ENCODE measurements at regions not wholly inside any gene's neighbourhood (a gene's known extent, or its start where the extent isn't known, plus 50 kb on each side); places are given as distances from the start of the nearest gene placed in this dataset.

DNA sequence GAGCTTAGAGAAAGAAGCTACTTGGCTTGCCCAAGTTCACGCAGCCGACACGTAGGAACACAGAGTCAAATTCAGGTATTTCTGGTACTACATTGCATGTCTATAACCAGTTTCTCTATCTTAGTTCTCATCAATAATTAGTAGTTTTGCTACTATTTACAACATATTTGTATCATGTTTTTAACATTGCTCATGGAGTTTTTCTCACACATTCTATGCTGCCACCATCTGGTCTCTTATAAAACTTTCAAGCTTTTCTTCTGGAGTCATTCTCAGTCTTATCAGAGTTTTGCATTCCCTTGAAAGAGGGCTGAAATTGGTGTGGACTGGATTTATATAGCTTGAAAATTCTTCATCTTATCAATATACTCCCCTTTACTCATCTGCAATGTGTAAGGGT is 118.8 kb upstream of the PALMD start:
- H3K9ac ChIP-seq (ENCODE audit: low read length): no peak overlapping the region
- no peaks in the 10 kb centered on the region for H3K79me2 ChIP-seq (ENCODE audit: control insufficient read depth, insufficient read depth, low read length, poor library complexity)
- no peak overlapping the region for H2BK120ac ChIP-seq (ENCODE audit: insufficient read depth, low read length, poor library complexity)
- H3K18ac ChIP-seq (ENCODE audit: low read length): no peak overlapping the region
- H3K9me3 ChIP-seq (ENCODE audit: insufficient read depth, low read depth, low read length): no peaks in the 10 kb centered on the region
- H3K36me3 ChIP-seq (ENCODE audit: control insufficient read depth in 1 of 2, insufficient read depth in 2 of 2, low read length in 2 of 2): no peaks in the 10 kb centered on the region
- H4K91ac ChIP-seq (ENCODE audit: low read depth, low read length): no peak overlapping the region
- no peak overlapping the region for H2AK5ac ChIP-seq (ENCODE audit: low read length)
- H3K4me3 ChIP-seq (ENCODE audit: low read depth, low read length): no peak overlapping the region
- no peaks in the 10 kb centered on the region for H3K79me1 ChIP-seq (ENCODE audit: low read length)
- no peaks in the 10 kb centered on the region for H3K4me1 ChIP-seq (ENCODE audit: control insufficient read depth in 1 of 2, insufficient read depth in 2 of 2, low read length in 2 of 2)
- H4K8ac ChIP-seq (ENCODE audit: low read depth, low read length): no peak overlapping the region
- DNase-seq: peak; percentile 40 to 90
- no peaks in the 10 kb centered on the region for H3K27me3 ChIP-seq (ENCODE audit: insufficient read depth, low read length)
- no peak overlapping the region for H2BK12ac ChIP-seq (ENCODE audit: low read length)
- H3K23ac ChIP-seq (ENCODE audit: low read length): no peak overlapping the region
- no peak overlapping the region for H2BK5ac ChIP-seq (ENCODE audit: low read depth, low read length, poor library complexity)
- no peak overlapping the region for H3K4ac ChIP-seq (ENCODE audit: low read depth, low read length)
- H3K4me2 ChIP-seq (ENCODE audit: low read length): no peak overlapping the region
- H4K12ac ChIP-seq (ENCODE audit: low read depth, low read length): no peak overlapping the region
- no peak overlapping the region for H2AFZ ChIP-seq (ENCODE audit: insufficient read depth, low read length, poor library complexity)
- no peak overlapping the region for H3K27ac ChIP-seq (ENCODE audit: low read depth, low read length)
- WGBS (ENCODE audit: extremely low coverage, insufficient coverage, insufficient read length): no CpG with 5 or more reads among the region's 3 CpGs
- H3K14ac ChIP-seq (ENCODE audit: low read length): no peak overlapping the region

GRCh38 chr1:99527545-99527944 is 118.4 kb upstream of the PALMD start:
- H2BK12ac ChIP-seq (ENCODE audit: low read length): no peak overlapping the region
- no peak for DNase-seq
- H3K4me2 ChIP-seq (ENCODE audit: low read length): no peak overlapping the region
- no peak overlapping the region for H3K18ac ChIP-seq (ENCODE audit: low read length)
- H4K91ac ChIP-seq (ENCODE audit: low read depth, low read length): no peak overlapping the region
- H3K36me3 ChIP-seq (ENCODE audit: control insufficient read depth in 1 of 2, insufficient read depth in 2 of 2, low read length in 2 of 2): no peaks in the 10 kb centered on the region
- no peak overlapping the region for H3K14ac ChIP-seq (ENCODE audit: low read length)
- H3K23ac ChIP-seq (ENCODE audit: low read length): no peak overlapping the region
- H4K12ac ChIP-seq (ENCODE audit: low read depth, low read length): no peak overlapping the region
- no peak overlapping the region for H2BK120ac ChIP-seq (ENCODE audit: insufficient read depth, low read length, poor library complexity)
- H3K27me3 ChIP-seq (ENCODE audit: insufficient read depth, low read length): no peaks in the 10 kb centered on the region
- no peak overlapping the region for H2AK5ac ChIP-seq (ENCODE audit: low read length)
- no peak overlapping the region for H3K4me3 ChIP-seq (ENCODE audit: low read depth, low read length)
- no peak overlapping the region for H3K9ac ChIP-seq (ENCODE audit: low read length)
- H3K4me1 ChIP-seq (ENCODE audit: control insufficient read depth in 1 of 2, insufficient read depth in 2 of 2, low read length in 2 of 2): no peaks in the 10 kb centered on the region
- no peaks in the 10 kb centered on the region for H3K9me3 ChIP-seq (ENCODE audit: insufficient read depth, low read depth, low read length)
- no peaks in the 10 kb centered on the region for H3K79me2 ChIP-seq (ENCODE audit: control insufficient read depth, insufficient read depth, low read length, poor library complexity)
- no CpG with 5 or more reads among the region's 3 CpGs for WGBS (ENCODE audit: extremely low coverage, insufficient coverage, insufficient read length)
- H2AFZ ChIP-seq (ENCODE audit: insufficient read depth, low read length, poor library complexity): no peak overlapping the region
- H2BK5ac ChIP-seq (ENCODE audit: low read depth, low read length, poor library complexity): no peak overlapping the region
- H3K4ac ChIP-seq (ENCODE audit: low read depth, low read length): no peak overlapping the region
- no peak overlapping the region for H3K27ac ChIP-seq (ENCODE audit: low read depth, low read length)
- no peak overlapping the region for H4K8ac ChIP-seq (ENCODE audit: low read depth, low read length)
- no peaks in the 10 kb centered on the region for H3K79me1 ChIP-seq (ENCODE audit: low read length)

- H2AK5ac ChIP-seq (ENCODE audit: low read length): no peak overlapping the region
- no peak overlapping the region for H4K8ac ChIP-seq (ENCODE audit: low read depth, low read length)
- no peaks in the 10 kb centered on the region for H3K79me1 ChIP-seq (ENCODE audit: low read length)
- no peak overlapping the region for H3K23ac ChIP-seq (ENCODE audit: low read length)
- H3K18ac ChIP-seq (ENCODE audit: low read length): no peak overlapping the region
- H3K27me3 ChIP-seq (ENCODE audit: insufficient read depth, low read length): no peaks in the 10 kb centered on the region
- no peak overlapping the region for H3K14ac ChIP-seq (ENCODE audit: low read length)
- DNase-seq: no peak
- no peak overlapping the region for H2BK5ac ChIP-seq (ENCODE audit: low read depth, low read length, poor library complexity)
- no peak overlapping the region for H2AFZ ChIP-seq (ENCODE audit: insufficient read depth, low read length, poor library complexity)
- no peaks in the 10 kb centered on the region for H3K36me3 ChIP-seq (ENCODE audit: control insufficient read depth in 1 of 2, insufficient read depth in 2 of 2, low read length in 2 of 2)
- no peak overlapping the region for H4K12ac ChIP-seq (ENCODE audit: low read depth, low read length)
- no peak overlapping the region for H2BK120ac ChIP-seq (ENCODE audit: insufficient read depth, low read length, poor library complexity)
- no CpG with 5 or more reads among the region's 3 CpGs for WGBS (ENCODE audit: extremely low coverage, insufficient coverage, insufficient read length)
- H4K91ac ChIP-seq (ENCODE audit: low read depth, low read length): no peak overlapping the region
- no peak overlapping the region for H3K4ac ChIP-seq (ENCODE audit: low read depth, low read length)
- H3K9me3 ChIP-seq (ENCODE audit: insufficient read depth, low read depth, low read length): no peaks in the 10 kb centered on the region
- no peak overlapping the region for H2BK12ac ChIP-seq (ENCODE audit: low read length)
- H3K4me3 ChIP-seq (ENCODE audit: low read depth, low read length): no peak overlapping the region
- no peaks in the 10 kb centered on the region for H3K4me1 ChIP-seq (ENCODE audit: control insufficient read depth in 1 of 2, insufficient read depth in 2 of 2, low read length in 2 of 2)
- no peak overlapping the region for H3K9ac ChIP-seq (ENCODE audit: low read length)
- no peak overlapping the region for H3K4me2 ChIP-seq (ENCODE audit: low read length)
- no peaks in the 10 kb centered on the region for H3K79me2 ChIP-seq (ENCODE audit: control insufficient read depth, insufficient read depth, low read length, poor library complexity)
- H3K27ac ChIP-seq (ENCODE audit: low read depth, low read length): no peak overlapping the region
Measured at GRCh38 chr1:99529002-99529401, 116.9 kb upstream of the PALMD start.

DNA sequence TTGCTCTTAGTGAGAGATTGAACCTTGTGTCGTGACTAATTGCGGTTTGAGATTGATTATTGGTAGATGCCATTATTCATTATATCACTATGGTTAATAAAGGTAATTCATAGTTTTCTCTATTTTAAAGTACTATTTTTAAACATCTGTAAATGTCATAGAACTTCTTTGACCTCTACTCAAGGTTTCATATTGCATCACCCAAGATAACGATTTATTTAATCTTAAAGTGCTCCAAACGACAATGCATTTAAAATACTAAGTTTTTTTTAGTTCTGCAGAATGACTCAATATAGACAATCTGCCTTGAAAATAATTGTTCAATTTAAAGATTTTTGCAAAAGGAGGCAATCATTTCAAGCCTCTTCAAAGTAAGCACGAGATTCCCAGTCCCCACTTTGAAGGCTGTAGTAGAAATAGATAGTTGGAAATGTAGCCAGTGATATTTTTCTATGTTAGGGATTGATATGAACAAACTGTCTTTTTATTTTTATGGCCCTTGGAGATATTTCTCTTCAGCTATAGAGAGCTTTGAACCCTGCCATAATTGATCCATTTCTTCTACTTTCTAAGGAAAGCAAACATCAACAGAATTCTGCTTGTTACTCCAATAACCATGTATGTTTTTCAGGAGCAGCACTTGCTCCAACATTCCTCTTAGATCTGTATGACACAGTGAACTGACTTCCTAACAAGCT is 114.2 kb upstream of the PALMD start:
- Histone ChIP-seq H3K27ac (ENCODE audit: low read depth, low read length) (no peak overlapping the region), H3K23ac (ENCODE audit: low read length) (no peak overlapping the region), H3K36me3 (ENCODE audit: control insufficient read depth in 1 of 2, insufficient read depth in 2 of 2, low read length in 2 of 2) (no peaks in the 10 kb centered on the region), H2BK5ac (ENCODE audit: low read depth, low read length, poor library complexity) (no peak overlapping the region), H4K91ac (ENCODE audit: low read depth, low read length) (no peak overlapping the region), H3K79me2 (ENCODE audit: control insufficient read depth, insufficient read depth, low read length, poor library complexity) (no peaks in the 10 kb centered on the region), H2BK120ac (ENCODE audit: insufficient read depth, low read length, poor library complexity) (no peak overlapping the region), H3K4me2 (ENCODE audit: low read length) (no peak overlapping the region), H2AFZ (ENCODE audit: insufficient read depth, low read length, poor library complexity) (no peak overlapping the region), H4K12ac (ENCODE audit: low read depth, low read length) (no peak overlapping the region), H3K4me1 (ENCODE audit: control insufficient read depth in 1 of 2, insufficient read depth in 2 of 2, low read length in 2 of 2) (no peaks in the 10 kb centered on the region), H4K8ac (ENCODE audit: low read depth, low read length) (no peak overlapping the region), H3K27me3 (ENCODE audit: insufficient read depth, low read length) (no peaks in the 10 kb centered on the region), H3K9ac (ENCODE audit: low read length) (no peak overlapping the region), H3K4ac (ENCODE audit: low read depth, low read length) (no peak overlapping the region), H3K4me3 (ENCODE audit: low read depth, low read length) (no peak overlapping the region), H3K79me1 (ENCODE audit: low read length) (no peaks in the 10 kb centered on the region), H2AK5ac (ENCODE audit: low read length) (no peak overlapping the region), H3K9me3 (ENCODE audit: insufficient read depth, low read depth, low read length) (no peaks in the 10 kb centered on the region), H2BK12ac (ENCODE audit: low read length) (no peak overlapping the region), H3K18ac (ENCODE audit: low read length) (no peak overlapping the region), H3K14ac (ENCODE audit: low read length) (no peak overlapping the region)
- no CpG with 5 or more reads among the region's 5 CpGs for WGBS (ENCODE audit: extremely low coverage, insufficient coverage, insufficient read length)
- DNase-seq: no peak
